Endothelial cell of umbilical vein (primary cell): ENCODE measurements at regions not wholly inside any gene's neighbourhood (a gene's known extent, or its start where the extent isn't known, plus 50 kb on each side); places are given as distances from the start of the nearest gene placed in this dataset.
A peak's percentile ranks its signal among the peaks of the same experiment; 100 is the strongest.

Source experiments
- BruUV-seq: library from RNA; stranded (reverse); fragments of 400-500 nt; replicated peaks from 2 replicates; lab custom pipeline; 2021; lab: Mats Ljungman, UMichigan
- CTCF ChIA-PET: fragments of 300-600, 350-600 bp; sonication (Branson Sonifier 250); formaldehyde crosslinking; loops from one replicate; lab custom pipeline; 2021; ENCODE audit warnings: antibody characterized with exemption, inconsistent platforms; lab: Charles Lee
- POLR2A ChIA-PET: fragments of 300-600, 350-600 bp; sonication (Branson Sonifier 250); formaldehyde crosslinking; loops from one replicate; lab custom pipeline; 2021; ENCODE audit warnings: antibody characterized with exemption, inconsistent platforms; lab: Charles Lee
- DNase-seq: peaks from one replicate; pipeline ENCODE4 v3.0.0-alpha.2; 2011; ENCODE audit warnings: low read depth, low spot score
- FAIRE-seq: peaks from 2 replicates; lab custom pipeline; 2011; peaks lifted over from hg19 to GRCh38; lab: Jason Lieb, UNC
- H2AFZ ChIP-seq: 2 replicates; pipeline ENCODE4 v1.6.0; 2012; ENCODE audit warnings: low read depth, low read length, control low read depth, inconsistent platforms
- H3K27ac ChIP-seq: 2 replicates; pipeline ENCODE4 v1.5.1; 2011; ENCODE audit warnings: low read depth, mild to moderate bottlenecking, control low read depth, low read length, moderate library complexity; ENCODE audit not compliant: insufficient read depth
- H3K27me3 ChIP-seq, 2 experiments: 2 replicates each; pipeline versions ENCODE4 v1.6.0 to v1.6.1; 2011; ENCODE audit warnings: low read length in 2 of 2, mixed read lengths in 1 of 2; ENCODE audit not compliant: control insufficient read depth in 2 of 2, insufficient read depth in 2 of 2
- H3K36me3 ChIP-seq, 2 experiments: 2 replicates in 1 of 2; 3 replicates in 1 of 2; pipeline ENCODE4 v1.5.1; 2011; ENCODE audit warnings: low read length in 2 of 2, mild to moderate bottlenecking in 1 of 2, moderate library complexity in 1 of 2; ENCODE audit not compliant: control insufficient read depth in 2 of 2, insufficient read depth in 2 of 2; ENCODE audit errors: extremely low read depth in 1 of 2
- H3K4me1 ChIP-seq: 3 replicates; pipeline ENCODE4 v1.5.1; 2011; ENCODE audit warnings: mild to moderate bottlenecking, low read length; ENCODE audit not compliant: control insufficient read depth, insufficient read depth; ENCODE audit errors: extremely low read depth
- H3K4me2 ChIP-seq: 2 replicates; pipeline ENCODE4 v1.6.1; 2011; ENCODE audit warnings: low read length, control low read depth, mixed read lengths; ENCODE audit not compliant: insufficient read depth
- H3K4me3 ChIP-seq, 3 experiments: fragments of 200-600 bp in 1 of 3; sonication (generic), shearing (Covaris generic) in 1 of 3; replicated peaks in 1 of 3; 2 replicates each; pipeline ENCODE4 v1.5.1; 2011 to 2016; ENCODE audit warnings: control low read depth in 3 of 3, low read length in 3 of 3, mild to moderate bottlenecking in 2 of 3, inconsistent platforms in 1 of 3, low read depth in 1 of 3, moderate library complexity in 1 of 3; ENCODE audit not compliant: insufficient read depth in 1 of 3
- H3K79me2 ChIP-seq: 2 replicates; pipeline ENCODE4 v1.6.0; 2012; ENCODE audit warnings: low read length, inconsistent platforms; ENCODE audit not compliant: control insufficient read depth, insufficient read depth
- H3K9ac ChIP-seq: replicated peaks from 2 replicates; pipeline ENCODE3; 2011; ENCODE audit warnings: low read length, control low read depth; ENCODE audit not compliant: insufficient read depth; ENCODE audit errors: extremely low read depth
- H3K9me1 ChIP-seq: replicated peaks from 3 replicates; pipeline ENCODE4 v1.6.0; 2011; ENCODE audit warnings: mild to moderate bottlenecking, low read length; ENCODE audit not compliant: control insufficient read depth, insufficient read depth; ENCODE audit errors: extremely low read depth
- H3K9me3 ChIP-seq: replicated peaks from 2 replicates; pipeline ENCODE4 v1.5.1; 2012; ENCODE audit warnings: low read length, inconsistent platforms; ENCODE audit not compliant: control insufficient read depth, insufficient read depth
- H4K20me1 ChIP-seq: replicated peaks from 2 replicates; pipeline ENCODE3; 2011; ENCODE audit warnings: mild to moderate bottlenecking, low read length; ENCODE audit not compliant: control insufficient read depth, insufficient read depth; ENCODE audit errors: extremely low read depth
- EZH2 ChIP-seq: IDR thresholded peaks from 2 replicates; pipeline ENCODE4 v1.6.1; 2012; ENCODE audit warnings: borderline replicate concordance, low read depth, mild to moderate bottlenecking, moderate library complexity, low read length, inconsistent platforms; ENCODE audit not compliant: severe bottlenecking
- FOS ChIP-seq: IDR thresholded peaks from 2 replicates; pipeline ENCODE4 v1.6.1; 2011; ENCODE audit warnings: mild to moderate bottlenecking, low read length, moderate library complexity, borderline replicate concordance; ENCODE audit not compliant: insufficient read depth
- GATA2 ChIP-seq: IDR thresholded peaks from 2 replicates; pipeline ENCODE4 v1.7.0; 2011; ENCODE audit warnings: low read depth, mild to moderate bottlenecking, moderate library complexity, mixed read lengths, low read length; ENCODE audit not compliant: insufficient read length, insufficient read depth
- JUN ChIP-seq: IDR thresholded peaks from 2 replicates; pipeline ENCODE4 v1.6.1; 2011; ENCODE audit warnings: borderline replicate concordance, low read depth; ENCODE audit not compliant: insufficient read length, insufficient read depth
- MYC ChIP-seq: IDR thresholded peaks from one replicate; pipeline ENCODE4 v1.6.1; 2011; ENCODE audit warnings: mild to moderate bottlenecking, low read depth, low read length
- POLR2A ChIP-seq: IDR thresholded peaks from 2 replicates; pipeline ENCODE4 v1.6.1; 2012; ENCODE audit warnings: low read depth, mild to moderate bottlenecking, control low read depth, low read length
- dilution Hi-C: fragments of 300-500 bp; cut with MboI; formaldehyde crosslinking; loops from one replicate; pipeline ENCODE4 v1.15.0; 2019; ENCODE audit warnings: low sequenced_read_pairs; ENCODE audit not compliant: extremely low pct_ligation_motif_present
- intact Hi-C: fragments of 100-400 bp; cut with micrococcal nuclease; formaldehyde crosslinking; loops from one replicate; pipeline ENCODE4 v1.10.0; 2022
- TF ChIP-seq, protein P1 (sequence below): IDR thresholded peaks from 2 replicates; pipeline ENCODE4 v1.6.1; 2011; ENCODE audit not compliant: insufficient read depth, insufficient read length
- TF ChIP-seq, protein P2 (sequence below), 2 donors: IDR thresholded peaks; 1 replicate in 1 of 2; 2 replicates in 1 of 2; pipeline ENCODE4 v1.5.1; 2011; ENCODE audit warnings: low read length in 2 of 2, mild to moderate bottlenecking in 2 of 2, moderate library complexity in 2 of 2, control low read depth in 1 of 2, inconsistent platforms in 1 of 2, low read depth in 1 of 2; ENCODE audit not compliant: insufficient read depth in 1 of 2; ENCODE audit errors: extremely low read depth in 1 of 2

DNA sequence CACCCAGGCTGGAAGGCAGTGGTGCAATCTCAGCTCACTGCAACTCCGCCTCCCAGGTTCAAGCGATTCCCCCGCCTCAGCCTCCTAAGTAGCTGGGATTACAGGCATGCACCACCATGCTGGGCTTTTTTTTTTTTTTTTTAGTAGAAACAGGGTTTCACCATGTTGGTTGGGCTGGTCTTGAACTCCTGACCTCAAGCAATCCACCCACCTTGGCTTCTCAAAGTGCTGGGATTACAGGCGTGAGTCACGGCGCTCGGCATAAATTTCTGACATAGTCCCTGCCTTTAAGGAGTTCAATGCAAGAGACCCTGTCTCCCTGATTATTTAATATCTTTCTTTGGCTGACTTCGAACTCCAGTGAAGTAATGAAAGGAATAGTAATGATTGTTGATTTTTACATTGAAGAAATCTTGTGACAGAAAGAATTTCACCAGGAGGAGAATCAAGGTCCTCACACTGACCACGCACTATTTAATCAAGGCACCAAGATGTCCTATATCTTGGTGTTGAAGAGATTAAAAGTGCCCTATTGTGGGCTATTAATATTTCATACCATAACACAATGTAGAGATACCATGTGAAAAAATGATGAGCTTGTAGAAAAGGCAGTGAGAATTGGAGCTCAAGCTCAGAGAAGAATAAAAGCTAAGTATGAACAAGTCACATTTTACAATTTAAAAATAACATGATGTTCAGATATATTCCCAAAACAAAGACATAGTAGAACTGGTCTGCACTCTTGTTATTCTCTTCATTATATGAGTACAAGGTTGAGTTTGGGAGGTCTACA lies 71.6 kb upstream of the BLID start:
- Histone ChIP-seq H3K27ac (peak overlapping the region; percentile 85), H3K9me3 (no peaks in the 10 kb centered on the region), H3K9me1 (no peaks in the 10 kb centered on the region), H3K4me3 (no peak overlapping the region), H4K20me1 (no peaks in the 10 kb centered on the region), H3K79me2 (peaks cover 5% of the 10 kb centered on the region), H3K9ac (no peak overlapping the region), H3K4me2 (no peak overlapping the region), H2AFZ (no peak overlapping the region), H3K4me1 (peaks cover 48% of the 10 kb centered on the region), H3K36me3 (no peaks in the 10 kb centered on the region), H3K27me3 (no peaks in the 10 kb centered on the region)
- TF ChIP-seq GATA2 (no peak), POLR2A (no peak), FOS (no peak), MYC (no peak), JUN (no peak), EZH2 (no peak)
- TF ChIP-seq, protein P1, sequence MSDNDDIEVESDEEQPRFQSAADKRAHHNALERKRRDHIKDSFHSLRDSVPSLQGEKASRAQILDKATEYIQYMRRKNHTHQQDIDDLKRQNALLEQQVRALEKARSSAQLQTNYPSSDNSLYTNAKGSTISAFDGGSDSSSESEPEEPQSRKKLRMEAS = no peak
- TF ChIP-seq, protein P2, sequence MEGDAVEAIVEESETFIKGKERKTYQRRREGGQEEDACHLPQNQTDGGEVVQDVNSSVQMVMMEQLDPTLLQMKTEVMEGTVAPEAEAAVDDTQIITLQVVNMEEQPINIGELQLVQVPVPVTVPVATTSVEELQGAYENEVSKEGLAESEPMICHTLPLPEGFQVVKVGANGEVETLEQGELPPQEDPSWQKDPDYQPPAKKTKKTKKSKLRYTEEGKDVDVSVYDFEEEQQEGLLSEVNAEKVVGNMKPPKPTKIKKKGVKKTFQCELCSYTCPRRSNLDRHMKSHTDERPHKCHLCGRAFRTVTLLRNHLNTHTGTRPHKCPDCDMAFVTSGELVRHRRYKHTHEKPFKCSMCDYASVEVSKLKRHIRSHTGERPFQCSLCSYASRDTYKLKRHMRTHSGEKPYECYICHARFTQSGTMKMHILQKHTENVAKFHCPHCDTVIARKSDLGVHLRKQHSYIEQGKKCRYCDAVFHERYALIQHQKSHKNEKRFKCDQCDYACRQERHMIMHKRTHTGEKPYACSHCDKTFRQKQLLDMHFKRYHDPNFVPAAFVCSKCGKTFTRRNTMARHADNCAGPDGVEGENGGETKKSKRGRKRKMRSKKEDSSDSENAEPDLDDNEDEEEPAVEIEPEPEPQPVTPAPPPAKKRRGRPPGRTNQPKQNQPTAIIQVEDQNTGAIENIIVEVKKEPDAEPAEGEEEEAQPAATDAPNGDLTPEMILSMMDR (IDR thresholded peaks at IDR 0.05; ENCODE audit: extremely low read depth in 1 of 2, insufficient read depth in 1 of 2, low read depth in 1 of 2, low read length in 2 of 2) = no peak
- intact Hi-C loops (loop anchor here (2.0 kb wide), 1 partner anchor 143 kb away; no protein-coding TSS in a partner anchor), dilution Hi-C loops (no loop called here)
- FAIRE-seq (no peak), DNase-seq (no peak)
- no TSS peak for BruUV-seq
- ChIA-PET CTCF (interaction anchor here (1.0 to 4.0 kb wide), 3 partner anchors 9 to 20 kb away, joined by 3 to 27 read pairs (median 3); no protein-coding TSS in a partner anchor), POLR2A (no interaction called here)
